H1 (cell line): ENCODE measurements at regions not wholly inside any gene's neighbourhood (a gene's known extent, or its start where the extent isn't known, plus 50 kb on each side); places are given as distances from the start of the nearest gene placed in this dataset.

Experiments
- CTCF ChIA-PET: fragments of 300-600 bp; sonication (Branson Sonifier 250); formaldehyde crosslinking; loops from one replicate; lab custom pipeline; 2021; ENCODE audit not compliant: partially characterized antibody; lab: Charles Lee
- POLR2A ChIA-PET: fragments of 300-600 bp; sonication (Branson Sonifier 250); formaldehyde crosslinking; loops from one replicate; lab custom pipeline; 2021; ENCODE audit warnings: inconsistent platforms; ENCODE audit not compliant: partially characterized antibody; lab: Charles Lee
- DNase-seq, 2 experiments: peaks; one replicate each; pipeline versions ENCODE4 v3.0.0 to v3.0.0-alpha.2; 2010 to 2022; ENCODE audit warnings: low spot score in 2 of 2, low read depth in 1 of 2, mixed read lengths in 1 of 2
- FAIRE-seq: peaks from 2 replicates; lab custom pipeline; 2011; peaks lifted over from hg19 to GRCh38; lab: Jason Lieb, UNC
- H2AFZ ChIP-seq: 2 replicates; pipeline ENCODE4 v1.8.1; 2012; ENCODE audit warnings: low read length, inconsistent platforms
- H2AK5ac ChIP-seq: 2 replicates; pipeline ENCODE4 v1.6.1; 2013; ENCODE audit warnings: low read depth, low read length
- H2BK120ac ChIP-seq: replicated peaks from 2 replicates; pipeline ENCODE3; 2013; ENCODE audit warnings: low read depth, low read length, inconsistent platforms
- H2BK12ac ChIP-seq: 2 replicates; pipeline ENCODE4 v1.6.1; 2013; ENCODE audit warnings: low read depth, low read length
- H2BK15ac ChIP-seq: 2 replicates; pipeline ENCODE4 v1.6.1; 2013; ENCODE audit warnings: low read length
- H2BK20ac ChIP-seq: 2 replicates; pipeline ENCODE4 v1.6.1; 2013; ENCODE audit warnings: low read length
- H2BK5ac ChIP-seq: 2 replicates; pipeline ENCODE4 v1.6.1; 2013; ENCODE audit warnings: low read depth, low read length
- H3K14ac ChIP-seq: 2 replicates; pipeline ENCODE4 v1.6.1; 2013; ENCODE audit warnings: inconsistent platforms; ENCODE audit not compliant: insufficient read length
- H3K18ac ChIP-seq: 2 replicates; pipeline ENCODE4 v1.6.1; 2013; ENCODE audit warnings: low read length; ENCODE audit errors: extremely low read depth
- H3K23ac ChIP-seq: 2 replicates; pipeline ENCODE4 v1.6.1; 2013; ENCODE audit warnings: inconsistent platforms; ENCODE audit not compliant: insufficient read length
- H3K23me2 ChIP-seq: 2 replicates; pipeline ENCODE4 v1.6.1; 2013; ENCODE audit warnings: low read depth, low read length
- H3K27ac ChIP-seq: 2 replicates; pipeline ENCODE4 v1.6.1; 2011; ENCODE audit warnings: low read depth, low read length, inconsistent platforms
- H3K27me3 ChIP-seq, 4 experiments: replicated peaks in 1 of 4; 1 replicate in 1 of 4; 2 replicates in 3 of 4; pipeline versions ENCODE4 v1.6.1 to v1.8.1; 2011 to 2013; ENCODE audit warnings: low read length in 3 of 4, mild to moderate bottlenecking in 3 of 4, inconsistent platforms in 2 of 4, mixed read lengths in 2 of 4, moderate library complexity in 1 of 4; ENCODE audit not compliant: control insufficient read depth in 3 of 4, insufficient read depth in 3 of 4; ENCODE audit errors: extremely low read depth in 1 of 4
- H3K36me3 ChIP-seq, 4 experiments: 2 replicates each; pipeline versions ENCODE4 v1.6.1 to v1.8.1; 2011 to 2013; ENCODE audit warnings: mild to moderate bottlenecking in 4 of 4, low read length in 3 of 4, moderate library complexity in 2 of 4, control low read depth in 1 of 4, inconsistent platforms in 1 of 4; ENCODE audit not compliant: insufficient read depth in 4 of 4, control insufficient read depth in 2 of 4
- H3K4ac ChIP-seq: replicated peaks from 2 replicates; pipeline ENCODE3; 2013; ENCODE audit warnings: low read length, low read depth, mixed read lengths, inconsistent platforms; ENCODE audit not compliant: insufficient read length
- H3K4me1 ChIP-seq, 4 experiments: replicated peaks in 1 of 4; 1 replicate in 1 of 4; 2 replicates in 3 of 4; pipeline versions ENCODE4 v1.6.1 to v1.8.1; 2011 to 2013; ENCODE audit warnings: low read length in 3 of 4, inconsistent platforms in 2 of 4, mixed read lengths in 1 of 4; ENCODE audit not compliant: insufficient read depth in 4 of 4, control insufficient read depth in 3 of 4
- H3K4me2 ChIP-seq, 2 experiments: 2 replicates each; pipeline versions ENCODE4 v1.6.1 to v1.8.1; 2011 to 2013; ENCODE audit warnings: low read depth in 2 of 2, low read length in 2 of 2, control low read depth in 1 of 2, inconsistent platforms in 1 of 2, mild to moderate bottlenecking in 1 of 2; ENCODE audit not compliant: insufficient read depth in 1 of 2
- H3K4me3 ChIP-seq, 4 experiments: fragments of 200-600, 300-600 bp in 1 of 4; sonication (generic), shearing (Covaris generic), sonication (Bioruptor Twin) in 1 of 4; 2 replicates each; pipeline versions ENCODE4 v1.5.1 to v1.8.1; 2011 to 2016; ENCODE audit warnings: low read length in 4 of 4, low read depth in 3 of 4, control low read depth in 2 of 4, inconsistent platforms in 2 of 4, mild to moderate bottlenecking in 2 of 4, mixed read lengths in 1 of 4, moderate library complexity in 1 of 4; ENCODE audit not compliant: insufficient read depth in 2 of 4; ENCODE audit errors: extremely low read depth in 1 of 4
- H3K56ac ChIP-seq: replicated peaks from 2 replicates; pipeline ENCODE3; 2013; ENCODE audit warnings: low read depth, mild to moderate bottlenecking, mixed read lengths, low read length, inconsistent platforms; ENCODE audit not compliant: insufficient read length
- H3K79me1 ChIP-seq: 2 replicates; pipeline ENCODE4 v1.6.1; 2013; ENCODE audit warnings: low read depth, low read length, control low read depth
- H3K79me2 ChIP-seq, 2 experiments: 2 replicates each; pipeline versions ENCODE4 v1.6.1 to v1.8.1; 2012 to 2013; ENCODE audit warnings: low read length in 2 of 2, mild to moderate bottlenecking in 2 of 2, inconsistent platforms in 1 of 2; ENCODE audit not compliant: insufficient read depth in 2 of 2, control insufficient read depth in 1 of 2
- H3K9ac ChIP-seq, 4 experiments: replicated peaks in 1 of 4; 1 replicate in 1 of 4; 2 replicates in 3 of 4; pipeline versions ENCODE4 v1.6.1 to v1.8.1; 2011 to 2013; ENCODE audit warnings: low read depth in 3 of 4, low read length in 3 of 4, control low read depth in 2 of 4, mild to moderate bottlenecking in 2 of 4, moderate library complexity in 2 of 4, inconsistent platforms in 1 of 4; ENCODE audit errors: extremely low read depth in 1 of 4
- H3K9me3 ChIP-seq, 2 experiments: 2 replicates each; pipeline versions ENCODE4 v1.6.1 to v1.8.1; 2012 to 2013; ENCODE audit warnings: mild to moderate bottlenecking in 2 of 2, moderate library complexity in 2 of 2, control low read depth in 1 of 2, inconsistent platforms in 1 of 2, low read depth in 1 of 2, low read length in 1 of 2, mixed read lengths in 1 of 2; ENCODE audit not compliant: insufficient read depth in 2 of 2
- H4K20me1 ChIP-seq, 2 experiments: replicated peaks in 1 of 2; 2 replicates each; pipeline versions ENCODE3 to v1.8.1; 2011 to 2013; ENCODE audit warnings: inconsistent platforms in 2 of 2, low read length in 2 of 2, mild to moderate bottlenecking in 1 of 2; ENCODE audit not compliant: insufficient read depth in 2 of 2, control insufficient read depth in 1 of 2
- H4K5ac ChIP-seq: 2 replicates; pipeline ENCODE4 v1.6.1; 2013; ENCODE audit warnings: low read length, low read depth, mixed read lengths, inconsistent platforms; ENCODE audit not compliant: insufficient read length
- H4K8ac ChIP-seq: 2 replicates; pipeline ENCODE4 v1.8.0; 2013; ENCODE audit warnings: mild to moderate bottlenecking, moderate library complexity, low read length, inconsistent platforms; ENCODE audit not compliant: insufficient read depth; ENCODE audit errors: extremely low read depth
- H4K91ac ChIP-seq: replicated peaks from 2 replicates; pipeline ENCODE3; 2013; ENCODE audit warnings: low read length, mixed read lengths, inconsistent platforms; ENCODE audit not compliant: insufficient read length
- ASH2L ChIP-seq: fragments of 200-600, 300-600 bp; sonication (generic); IDR thresholded peaks from one replicate; pipeline ENCODE4 v1.7.1; 2017; ENCODE audit warnings: low read length
- ATF2 ChIP-seq: IDR thresholded peaks from 2 replicates; pipeline ENCODE4 v1.6.1; 2012; ENCODE audit warnings: low read length, inconsistent platforms
- BCL11A ChIP-seq, 2 experiments: IDR thresholded peaks; one replicate each; pipeline ENCODE4 v1.6.1; 2011; ENCODE audit warnings: low read depth in 2 of 2, low read length in 2 of 2, mild to moderate bottlenecking in 2 of 2
- CTBP2 ChIP-seq: IDR thresholded peaks from 2 replicates; pipeline ENCODE4 v1.7.0; 2011; ENCODE audit warnings: borderline replicate concordance, mild to moderate bottlenecking, moderate library complexity, mixed read lengths, low read length; ENCODE audit not compliant: insufficient read depth, insufficient read length
- RBBP5 ChIP-seq: IDR thresholded peaks from 2 replicates; pipeline ENCODE4 v1.7.1; 2012; ENCODE audit warnings: low read depth, mild to moderate bottlenecking, inconsistent platforms, low read length, moderate library complexity, borderline replicate concordance
- TAF7 ChIP-seq: optimal IDR thresholded peaks from 2 replicates; pipeline ENCODE3; 2011; ENCODE audit warnings: low read depth, mild to moderate bottlenecking, inconsistent platforms, low read length, moderate library complexity, borderline replicate concordance
- TEAD4 ChIP-seq: IDR thresholded peaks from 2 replicates; pipeline ENCODE4 v1.6.1; 2012; ENCODE audit warnings: low read depth, low read length, inconsistent platforms, mixed read lengths
- WGBS, 2 experiments: shearing (Covaris generic) in 1 of 2; methylation state at CpG; one replicate each; pipeline versions ENCODE4 v1.1.6 to v1.1.7; 2013 to 2015; ENCODE audit warnings: low lambda C conversion rate in 2 of 2, mixed read lengths in 2 of 2, inconsistent platforms in 1 of 2, low coverage in 1 of 2, missing lambda C conversion rate in 1 of 2; ENCODE audit not compliant: insufficient replicate concordance in 2 of 2, insufficient coverage in 1 of 2, insufficient read length in 1 of 2; ENCODE audit errors: extremely low coverage in 1 of 2, missing lambda C conversion rate in 1 of 2; 5-methylcytosine and 5-hydroxymethylcytosine counted together

- H2BK20ac ChIP-seq = no peak overlapping the region
- no peak overlapping the region for H3K4me2 ChIP-seq
- no peak overlapping the region for H3K27ac ChIP-seq
- no peak overlapping the region for H4K5ac ChIP-seq
- H3K9ac ChIP-seq = no peak overlapping the region
- no peak overlapping the region for H4K91ac ChIP-seq
- CTCF ChIA-PET = no interaction called here
- TF ChIP-seq ASH2L (no peak), CTBP2 (no peak), TEAD4 (no peak), TAF7 (no peak), BCL11A (IDR thresholded peaks at IDR 0.05; ENCODE audit: low read depth in 2 of 2, low read length in 2 of 2) (no peak), RBBP5 (no peak), ATF2 (no peak)
- no peak overlapping the region for H2BK5ac ChIP-seq
- H3K23ac ChIP-seq = no peak overlapping the region
- no peaks in the 10 kb centered on the region for H3K23me2 ChIP-seq
- no peak overlapping the region for H2AK5ac ChIP-seq
- no peaks in the 10 kb centered on the region for H3K79me1 ChIP-seq
- no peak overlapping the region for H3K18ac ChIP-seq
- no peak overlapping the region for H3K4ac ChIP-seq
- POLR2A ChIA-PET = no interaction called here
- no peaks in the 10 kb centered on the region for H4K20me1 ChIP-seq
- no peak overlapping the region for H2BK15ac ChIP-seq
- no peak overlapping the region for H2BK12ac ChIP-seq
- H3K56ac ChIP-seq = no peak overlapping the region
- 76% methylated on average over 3 of the region's 3 CpGs; no CpG with 5 or more reads in 1 of the 2 experiments for WGBS, 2 experiments
- no peaks in the 10 kb centered on the region for H3K27me3 ChIP-seq
- H2BK120ac ChIP-seq = no peak overlapping the region
- H3K9me3 ChIP-seq = no peaks in the 10 kb centered on the region
- H3K36me3 ChIP-seq = no peaks in the 10 kb centered on the region
- no peak overlapping the region for H2AFZ ChIP-seq
- DNase-seq (no peak), FAIRE-seq (no peak)
- no peaks in the 10 kb centered on the region for H3K79me2 ChIP-seq
- H3K14ac ChIP-seq = no peak overlapping the region
- H4K8ac ChIP-seq = no peak overlapping the region
- no peak overlapping the region for H3K4me3 ChIP-seq
- peaks cover 0 to 10% (median 3%) of the 10 kb centered on the region in 4 experiments; a peak in 2 of 7 replicates for H3K4me1 ChIP-seq
Measured at GRCh38 chr20:22799687-22800086, 215.3 kb upstream of the FOXA2 start.
